Left ventricle myocardium inferior (tissue), 1 donor: ENCODE measurements at regions not wholly inside any gene's neighbourhood (a gene's known extent, or its start where the extent isn't known, plus 50 kb on each side); places are given as distances from the start of the nearest gene placed in this dataset.

ENCODE experiments used
- DNase-seq: peaks from one replicate; pipeline ENCODE4 v3.0.0-alpha.2; 2020
- H3K27ac ChIP-seq: fragments of 200-600 bp; replicated peaks from 2 replicates; pipeline ENCODE4 v1.8.0; 2021
- H3K27me3 ChIP-seq: fragments of 200-600 bp; 2 replicates; pipeline ENCODE4 v1.8.0; 2021; ENCODE audit warnings: low read depth
- H3K36me3 ChIP-seq: fragments of 200-600 bp; 2 replicates; pipeline ENCODE4 v1.8.0; 2021
- H3K4me1 ChIP-seq: fragments of 200-600 bp; 2 replicates; pipeline ENCODE4 v1.8.0; 2021
- H3K4me3 ChIP-seq: fragments of 200-600 bp; 2 replicates; pipeline ENCODE4 v1.8.0; 2021; ENCODE audit warnings: mild to moderate bottlenecking, moderate library complexity
- H3K9me3 ChIP-seq: fragments of 200-600 bp; replicated peaks from 2 replicates; pipeline ENCODE4 v1.8.0; 2021
- CTCF ChIP-seq: fragments of 200-600 bp; IDR thresholded peaks from 2 replicates; pipeline ENCODE4 v1.8.0; 2021; ENCODE audit warnings: antibody characterized with exemption, mild to moderate bottlenecking, borderline replicate concordance
- intact Hi-C: fragments of 100-400 bp; cut with micrococcal nuclease; formaldehyde crosslinking; loops from one replicate; pipeline ENCODE4 v1.11.0; 2022
- donor health status: DM: no; HTN: yes; CAD: no; lungs with severe emphysema.

- H3K27me3 ChIP-seq, result no peaks in the 10 kb centered on the region
- H3K9me3 ChIP-seq, result peaks cover 13% of the 10 kb centered on the region
- no peaks in the 10 kb centered on the region for H3K4me1 ChIP-seq
- H3K27ac ChIP-seq, result no peak overlapping the region
- no peak for TF ChIP-seq CTCF
- no peak overlapping the region for H3K4me3 ChIP-seq
- intact Hi-C loops, result no loop called here
- H3K36me3 ChIP-seq, result no peaks in the 10 kb centered on the region
- no peak for DNase-seq
These were observed 688.3 kb upstream of the FAT3 start for GRCh38 chr11:91536366-91536765.

- Histone ChIP-seq H3K36me3 (no peaks in the 10 kb centered on the region), H3K27ac (no peak overlapping the region), H3K27me3 (no peaks in the 10 kb centered on the region), H3K9me3 (peaks cover 23% of the 10 kb centered on the region), H3K4me3 (no peak overlapping the region), H3K4me1 (no peaks in the 10 kb centered on the region)
- TF ChIP-seq CTCF, result no peak
- intact Hi-C loops, result no loop called here
- no peak for DNase-seq
These were observed 695.7 kb upstream of the FAT3 start for GRCh38 chr11:91528965-91529364.

- H3K27me3 ChIP-seq, result no peaks in the 10 kb centered on the region
- no peak for DNase-seq
- H3K27ac ChIP-seq, result no peak overlapping the region
- no peak overlapping the region for H3K4me3 ChIP-seq
- TF ChIP-seq CTCF, result no peak
- intact Hi-C loops, result no loop called here
- H3K9me3 ChIP-seq, result peaks cover 19% of the 10 kb centered on the region
- no peaks in the 10 kb centered on the region for H3K4me1 ChIP-seq
- H3K36me3 ChIP-seq, result no peaks in the 10 kb centered on the region
These were observed 697.1 kb upstream of the FAT3 start for GRCh38 chr11:91527380-91528030.

GRCh38 chr11:91513734-91514133 is 710.9 kb upstream of the FAT3 start:
- Histone ChIP-seq H3K4me1 (no peaks in the 10 kb centered on the region), H3K36me3 (no peaks in the 10 kb centered on the region), H3K27ac (no peak overlapping the region), H3K4me3 (no peak overlapping the region), H3K9me3 (no peaks in the 10 kb centered on the region), H3K27me3 (no peaks in the 10 kb centered on the region)
- no peak for DNase-seq
- TF ChIP-seq CTCF, result peak; percentile 23
- intact Hi-C loops, result no loop called here

GRCh38 chr11:91497847-91498246 is 726.8 kb upstream of the FAT3 start:
- no peak for TF ChIP-seq CTCF
- H3K36me3 ChIP-seq, result no peaks in the 10 kb centered on the region
- no peaks in the 10 kb centered on the region for H3K4me1 ChIP-seq
- intact Hi-C loops, result no loop called here
- H3K9me3 ChIP-seq, result no peaks in the 10 kb centered on the region
- no peak for DNase-seq
- no peak overlapping the region for H3K4me3 ChIP-seq
- no peak overlapping the region for H3K27ac ChIP-seq
- no peaks in the 10 kb centered on the region for H3K27me3 ChIP-seq
